HCT116 (cell line): ENCODE measurements at regions not wholly inside any gene's neighbourhood (a gene's known extent, or its start where the extent isn't known, plus 50 kb on each side); places are given as distances from the start of the nearest gene placed in this dataset.

Experiments used
- ATAC-seq: fragments of 200-7000 bp; cut with Tn5 transposase; 2 replicates; pipeline ENCODE4 v1.9.1; 2020; ENCODE audit warnings: mild to moderate bottlenecking, moderate library complexity
- BruUV-seq: library from RNA; stranded (reverse); fragments of 400-500 nt; replicated peaks from 2 replicates; lab custom pipeline; 2021; lab: Mats Ljungman, UMichigan
- CTCF ChIA-PET: fragments of 300-600 bp; sonication (Branson Sonifier 250); formaldehyde crosslinking; loops from one replicate; lab custom pipeline; 2021; ENCODE audit warnings: antibody characterized with exemption; lab: Charles Lee
- POLR2A ChIA-PET: fragments of 300-600, 350-600 bp; sonication (Branson Sonifier 250); formaldehyde crosslinking; loops from one replicate; lab custom pipeline; 2021; ENCODE audit warnings: antibody characterized with exemption; lab: Charles Lee
- RAD21 ChIA-PET, 2 experiments: fragments of 300-600 bp; sonication (Branson Sonifier 250); formaldehyde crosslinking; loops; one replicate each; lab custom pipeline; 2023; ENCODE audit warnings: low total read pairs in 2 of 2; ENCODE audit not compliant: uncharacterized antibody in 2 of 2, unreplicated experiment in 2 of 2, low non-redundant PET in 1 of 2; lab: Charles Lee
- DNase-seq: peaks from one replicate; pipeline ENCODE4 v3.0.0-alpha.2; 2010; ENCODE audit warnings: low read depth, low spot score
- H2AFZ ChIP-seq: fragments of 200-600 bp; shearing (Covaris generic), sonication (generic); 2 replicates; pipeline ENCODE4 v1.6.1; 2017; ENCODE audit warnings: low read depth, mixed run types, mixed read lengths, antibody characterized with exemption, low read length; ENCODE audit not compliant: poor library complexity, severe bottlenecking
- H3K27ac ChIP-seq: 2 replicates; pipeline ENCODE4 v1.5.1; 2012; ENCODE audit warnings: low read depth, low read length
- H3K27me3 ChIP-seq: fragments of 200-600 bp; sonication (generic); 2 replicates; pipeline ENCODE4 v1.6.1; 2016; ENCODE audit warnings: mixed run types, low read length, mixed read lengths; ENCODE audit not compliant: insufficient read depth
- H3K36me3 ChIP-seq, 2 experiments: fragments of 200-500 bp in 1 of 2; fragments of 200-600 bp in 1 of 2; sonication (Bioruptor generic) in 1 of 2; sonication (generic) in 1 of 2; 2 replicates each; pipeline versions ENCODE4 v1.5.1 to v1.6.1; 2014 to 2016; ENCODE audit warnings: low read length in 2 of 2, inconsistent platforms in 1 of 2, mixed read lengths in 1 of 2, mixed run types in 1 of 2; ENCODE audit not compliant: insufficient read depth in 2 of 2, control insufficient read depth in 1 of 2
- H3K4me1 ChIP-seq, 2 experiments: fragments of 200-600 bp in 1 of 2; sonication (generic) in 1 of 2; 2 replicates each; pipeline versions ENCODE4 v1.5.1 to v1.6.1; 2012 to 2017; ENCODE audit warnings: low read length in 2 of 2, inconsistent platforms in 1 of 2, mild to moderate bottlenecking in 1 of 2, mixed read lengths in 1 of 2, mixed run types in 1 of 2, moderate library complexity in 1 of 2; ENCODE audit not compliant: insufficient read depth in 2 of 2, control insufficient read depth in 1 of 2
- H3K4me2 ChIP-seq: fragments of 200-600 bp; sonication (generic); 2 replicates; pipeline ENCODE4 v1.6.1; 2017; ENCODE audit warnings: mixed run types, low read length, mixed read lengths
- H3K4me3 ChIP-seq, 2 experiments: fragments of 200-600 bp in 1 of 2; sonication (generic) in 1 of 2; replicated peaks in 1 of 2; 2 replicates each; pipeline ENCODE4 v1.5.1; 2011 to 2016; ENCODE audit warnings: low read length in 2 of 2, control low read depth in 1 of 2, low read depth in 1 of 2, mild to moderate bottlenecking in 1 of 2, mixed read lengths in 1 of 2, mixed run types in 1 of 2
- H3K79me2 ChIP-seq: fragments of 200-600 bp; sonication (generic); 2 replicates; pipeline ENCODE4 v1.6.1; 2017; ENCODE audit warnings: mild to moderate bottlenecking, mixed run types, low read length, moderate library complexity, mixed read lengths; ENCODE audit not compliant: insufficient read depth
- H3K9ac ChIP-seq: fragments of 200-600 bp; sonication (generic); 2 replicates; pipeline ENCODE4 v1.6.1; 2016; ENCODE audit warnings: low read length, mixed read lengths
- H3K9me2 ChIP-seq: fragments of 200-600 bp; sonication (generic), shearing (Covaris generic); 2 replicates; pipeline ENCODE4 v1.6.1; 2017; ENCODE audit warnings: mixed run types, mild to moderate bottlenecking, moderate library complexity; ENCODE audit not compliant: insufficient read depth
- H3K9me3 ChIP-seq, 2 experiments: fragments of 200-500 bp in 1 of 2; fragments of 200-600 bp in 1 of 2; sonication (Bioruptor generic) in 1 of 2; sonication (generic) in 1 of 2; 2 replicates each; pipeline ENCODE4 v1.6.1; 2014 to 2017; ENCODE audit warnings: low read length in 2 of 2, mixed read lengths in 2 of 2, inconsistent platforms in 1 of 2, low read depth in 1 of 2, mild to moderate bottlenecking in 1 of 2, mixed run types in 1 of 2, moderate library complexity in 1 of 2; ENCODE audit not compliant: control insufficient read depth in 1 of 2, insufficient read depth in 1 of 2
- H4K20me1 ChIP-seq: fragments of 200-600 bp; sonication (generic), shearing (Covaris generic); 2 replicates; pipeline ENCODE4 v1.6.1; 2017; ENCODE audit warnings: mixed run types, mild to moderate bottlenecking, moderate library complexity; ENCODE audit not compliant: insufficient read depth
- CBX3 ChIP-seq: IDR thresholded peaks from 2 replicates; pipeline ENCODE4 v1.6.1; 2012; ENCODE audit warnings: low read depth
- CEBPB ChIP-seq: IDR thresholded peaks from 2 replicates; pipeline ENCODE4 v1.6.1; 2012; ENCODE audit warnings: low read depth
- EGR1 ChIP-seq: IDR thresholded peaks from 2 replicates; pipeline ENCODE4 v1.6.1; 2012; ENCODE audit warnings: low read depth
- EZH2 ChIP-seq: fragments of 200-600 bp; sonication (generic); IDR thresholded peaks from 2 replicates; pipeline ENCODE4 v1.6.1; 2017; ENCODE audit warnings: antibody characterized with exemption, mixed run types
- POLR2A ChIP-seq: IDR thresholded peaks from 2 replicates; pipeline ENCODE4 v1.7.0; 2011; ENCODE audit warnings: borderline replicate concordance; ENCODE audit not compliant: insufficient read depth, insufficient read length; ENCODE audit errors: extremely low read depth
- POLR2AphosphoS5 ChIP-seq: IDR thresholded peaks from 2 replicates; pipeline ENCODE4 v1.6.1; 2011; ENCODE audit warnings: mild to moderate bottlenecking, low read depth, low read length, moderate library complexity
- RAD21 ChIP-seq: IDR thresholded peaks from 2 replicates; pipeline ENCODE4 v1.6.1; 2012; ENCODE audit warnings: low read depth, mild to moderate bottlenecking
- SIN3A ChIP-seq: IDR thresholded peaks from 2 replicates; pipeline ENCODE4 v1.6.1; 2012; ENCODE audit warnings: low read depth
- SRF ChIP-seq: IDR thresholded peaks from 2 replicates; pipeline ENCODE4 v1.6.1; 2012; ENCODE audit warnings: low read depth
- TCF7L2 ChIP-seq: IDR thresholded peaks from 2 replicates; pipeline ENCODE4 v1.7.0; 2011; ENCODE audit warnings: borderline replicate concordance, inconsistent platforms; ENCODE audit not compliant: insufficient read depth, insufficient read length; ENCODE audit errors: extremely low read depth
- ZFX ChIP-seq: fragments of 450-650 bp; IDR thresholded peaks from 2 replicates; pipeline ENCODE4 v1.6.1; 2017
- ZNF274 ChIP-seq: fragments of 200-500 bp; sonication (Bioruptor generic); IDR thresholded peaks from 2 replicates; pipeline ENCODE4 v1.6.1; 2014; ENCODE audit warnings: mild to moderate bottlenecking, low read depth, low read length, inconsistent platforms
- intact Hi-C: fragments of 100-400 bp; cut with micrococcal nuclease; formaldehyde crosslinking; loops from 2 replicates; pipeline ENCODE4 v1.10.0; 2022
- TF ChIP-seq, protein P1 (sequence below), 3 experiments: fragments of 200-600 bp in 1 of 3; sonication (generic) in 1 of 3; IDR thresholded peaks in 2 of 3; conservative IDR thresholded peaks in 1 of 3; 2 replicates each; pipeline ENCODE4 v1.5.1; 2012 to 2017; ENCODE audit warnings: low read depth in 2 of 3, low read length in 2 of 3, antibody characterized with exemption in 1 of 3, borderline replicate concordance in 1 of 3, control low read depth in 1 of 3, mild to moderate bottlenecking in 1 of 3, mixed read lengths in 1 of 3, mixed run types in 1 of 3, moderate library complexity in 1 of 3; ENCODE audit not compliant: insufficient read depth in 1 of 3

DNA sequence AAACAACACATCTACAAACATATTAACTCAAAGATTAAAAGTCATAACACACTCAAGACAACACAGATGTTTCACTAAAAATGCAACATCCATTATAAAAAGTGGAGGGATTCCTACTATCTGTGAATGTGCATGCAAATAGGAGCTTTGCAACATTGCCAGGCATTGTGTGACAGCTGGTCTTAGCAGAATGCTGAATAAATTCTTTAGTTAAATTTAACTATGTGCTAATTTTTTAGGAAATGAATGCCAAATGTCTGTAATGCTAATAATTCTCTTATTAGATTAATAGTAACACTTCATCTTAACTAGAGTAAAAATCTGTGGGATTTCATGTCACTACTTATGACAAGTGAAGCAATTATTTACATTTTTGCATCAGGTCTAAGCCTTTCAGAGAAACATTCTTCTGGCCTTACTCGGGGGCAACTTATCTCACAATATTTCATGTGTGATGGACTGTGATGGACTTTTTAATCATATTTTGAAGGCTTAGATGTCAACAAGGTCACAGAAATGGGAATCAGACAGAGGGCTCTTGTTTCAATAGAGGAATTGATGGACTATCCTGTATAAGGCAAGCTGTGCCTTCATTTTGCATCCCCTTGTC, 524.6 kb upstream of the KCND2 start:
- intact Hi-C loops, result no loop called here
- no peak for DNase-seq
- RAD21 ChIA-PET, result no interaction called here
- Histone ChIP-seq H3K4me1 (no peaks in the 10 kb centered on the region), H3K9me3 (no peaks in the 10 kb centered on the region), H2AFZ (no peak overlapping the region), H3K9me2 (no peaks in the 10 kb centered on the region), H3K36me3 (no peaks in the 10 kb centered on the region), H3K4me2 (no peak overlapping the region), H3K79me2 (no peaks in the 10 kb centered on the region), H4K20me1 (no peaks in the 10 kb centered on the region; the same call in 1 of the 2 replicates), H3K27ac (no peak overlapping the region), H3K9ac (no peak overlapping the region), H3K27me3 (no peaks in the 10 kb centered on the region), H3K4me3 (no peak overlapping the region)
- ATAC-seq, result no peak
- POLR2A ChIA-PET, result no interaction called here
- TF ChIP-seq CBX3 (no peak), POLR2AphosphoS5 (no peak), SRF (no peak), TCF7L2 (no peak), SIN3A (no peak), RAD21 (no peak), ZNF274 (no peak), EZH2 (no peak), EGR1 (no peak), POLR2A (no peak), CEBPB (no peak), ZFX (no peak)
- TF ChIP-seq, protein P1, sequence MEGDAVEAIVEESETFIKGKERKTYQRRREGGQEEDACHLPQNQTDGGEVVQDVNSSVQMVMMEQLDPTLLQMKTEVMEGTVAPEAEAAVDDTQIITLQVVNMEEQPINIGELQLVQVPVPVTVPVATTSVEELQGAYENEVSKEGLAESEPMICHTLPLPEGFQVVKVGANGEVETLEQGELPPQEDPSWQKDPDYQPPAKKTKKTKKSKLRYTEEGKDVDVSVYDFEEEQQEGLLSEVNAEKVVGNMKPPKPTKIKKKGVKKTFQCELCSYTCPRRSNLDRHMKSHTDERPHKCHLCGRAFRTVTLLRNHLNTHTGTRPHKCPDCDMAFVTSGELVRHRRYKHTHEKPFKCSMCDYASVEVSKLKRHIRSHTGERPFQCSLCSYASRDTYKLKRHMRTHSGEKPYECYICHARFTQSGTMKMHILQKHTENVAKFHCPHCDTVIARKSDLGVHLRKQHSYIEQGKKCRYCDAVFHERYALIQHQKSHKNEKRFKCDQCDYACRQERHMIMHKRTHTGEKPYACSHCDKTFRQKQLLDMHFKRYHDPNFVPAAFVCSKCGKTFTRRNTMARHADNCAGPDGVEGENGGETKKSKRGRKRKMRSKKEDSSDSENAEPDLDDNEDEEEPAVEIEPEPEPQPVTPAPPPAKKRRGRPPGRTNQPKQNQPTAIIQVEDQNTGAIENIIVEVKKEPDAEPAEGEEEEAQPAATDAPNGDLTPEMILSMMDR (IDR thresholded peaks at IDR 0.05 in 2 of 3, conservative IDR thresholded peaks at IDR 0.05 in 1 of 3; ENCODE audit: borderline replicate concordance in 1 of 3, insufficient read depth in 1 of 3, low read depth in 2 of 3, low read length in 2 of 3), result no peak
- no TSS peak for BruUV-seq
- CTCF ChIA-PET, result no interaction called here
